Adipocyte (in vitro differentiated cells): ENCODE measurements at regions not wholly inside any gene's neighbourhood (a gene's known extent, or its start where the extent isn't known, plus 50 kb on each side); places are given as distances from the start of the nearest gene placed in this dataset.

ENCODE experiments used
- DNase-seq: peaks from one replicate; pipeline ENCODE4 v3.0.0-alpha.2; 2015; ENCODE audit warnings: low read depth
- H3K27me3 ChIP-seq: replicated peaks from 2 replicates; pipeline ENCODE4 v1.7.0; 2013; ENCODE audit warnings: mild to moderate bottlenecking, low read length, moderate library complexity; ENCODE audit not compliant: control insufficient read depth, insufficient read depth
- H3K36me3 ChIP-seq: 2 replicates; pipeline ENCODE4 v1.7.0; 2013; ENCODE audit warnings: low read length, mild to moderate bottlenecking, moderate library complexity; ENCODE audit not compliant: control insufficient read depth, insufficient read depth, severe bottlenecking
- H3K4me1 ChIP-seq: 2 replicates; pipeline ENCODE4 v1.7.0; 2013; ENCODE audit warnings: mild to moderate bottlenecking, low read length, moderate library complexity; ENCODE audit not compliant: control insufficient read depth, insufficient read depth
- H3K4me3 ChIP-seq: 2 replicates; pipeline ENCODE4 v1.7.0; 2013; ENCODE audit warnings: mild to moderate bottlenecking, low read length, moderate library complexity
- H3K9ac ChIP-seq: 2 replicates; pipeline ENCODE4 v1.7.0; 2013; ENCODE audit warnings: mild to moderate bottlenecking, low read length, moderate library complexity
- H3K9me3 ChIP-seq: 2 replicates; pipeline ENCODE4 v1.7.0; 2013; ENCODE audit warnings: mild to moderate bottlenecking, low read length, moderate library complexity; ENCODE audit not compliant: control insufficient read depth

- no peaks in the 10 kb centered on the region for H3K27me3 ChIP-seq
- no peaks in the 10 kb centered on the region for H3K9me3 ChIP-seq
- H3K4me3 ChIP-seq, result no peak overlapping the region
- H3K9ac ChIP-seq, result no peak overlapping the region
- DNase-seq, result no peak
- peaks cover under 1% of the 10 kb centered on the region for H3K4me1 ChIP-seq
- H3K36me3 ChIP-seq, result no peaks in the 10 kb centered on the region
Measured at GRCh38 chr15:50823281-50823680, 57.8 kb upstream of the SPPL2A start.

DNA sequence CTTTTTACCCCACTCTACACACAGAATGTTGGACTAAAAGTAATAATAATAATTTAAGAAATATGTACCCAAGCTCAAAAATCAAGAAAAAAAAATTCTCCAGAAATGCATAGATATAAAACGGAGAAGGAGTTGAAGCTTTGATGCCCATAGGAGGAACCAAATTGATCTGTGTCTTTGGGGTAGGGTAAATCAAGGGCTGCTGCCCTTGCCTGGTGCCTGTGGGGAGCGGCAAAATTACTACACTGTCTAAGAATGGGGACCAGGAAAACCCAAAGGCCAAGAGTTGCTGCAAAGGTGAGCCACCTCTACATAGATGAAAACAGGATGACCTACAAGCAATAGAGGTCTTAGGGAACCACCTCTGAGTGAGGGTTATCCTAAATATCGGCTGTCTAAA, 56.0 kb upstream of the SPPL2A start:
- no peaks in the 10 kb centered on the region for H3K36me3 ChIP-seq
- H3K27me3 ChIP-seq, result no peaks in the 10 kb centered on the region
- no peaks in the 10 kb centered on the region for H3K4me1 ChIP-seq
- no peak overlapping the region for H3K9ac ChIP-seq
- H3K9me3 ChIP-seq, result no peaks in the 10 kb centered on the region
- H3K4me3 ChIP-seq, result no peak overlapping the region
- DNase-seq, result no peak

DNA sequence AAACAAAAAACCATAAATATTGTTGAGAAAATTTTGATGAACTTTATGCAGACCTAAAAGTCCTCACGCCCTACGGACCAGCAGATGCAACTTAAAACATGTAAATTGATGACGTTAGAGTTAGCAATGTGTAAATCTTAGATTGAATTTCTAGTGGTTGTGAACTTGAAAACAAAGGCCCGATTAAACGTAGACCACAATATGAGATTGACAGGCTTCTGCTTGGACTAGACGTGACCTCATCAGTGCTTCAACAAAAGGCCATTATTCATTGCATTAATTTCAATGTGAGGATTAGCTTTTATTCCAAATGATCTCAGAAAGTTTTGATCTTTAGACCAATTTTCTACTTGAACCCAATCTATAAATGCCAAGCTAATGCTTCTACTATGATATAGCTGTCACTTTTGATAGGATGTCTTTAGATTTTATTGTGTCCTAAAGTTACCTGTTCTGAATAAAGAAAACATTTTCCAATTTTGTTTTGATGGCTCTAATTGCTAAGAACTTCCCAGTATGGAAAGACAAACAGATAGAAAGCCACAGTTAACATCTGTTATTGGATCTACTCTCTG, 55.4 kb upstream of the SPPL2A start:
- Histone ChIP-seq H3K9ac (no peak overlapping the region), H3K27me3 (no peaks in the 10 kb centered on the region), H3K9me3 (no peaks in the 10 kb centered on the region), H3K36me3 (no peaks in the 10 kb centered on the region), H3K4me3 (no peak overlapping the region), H3K4me1 (no peaks in the 10 kb centered on the region)
- no peak for DNase-seq

DNA sequence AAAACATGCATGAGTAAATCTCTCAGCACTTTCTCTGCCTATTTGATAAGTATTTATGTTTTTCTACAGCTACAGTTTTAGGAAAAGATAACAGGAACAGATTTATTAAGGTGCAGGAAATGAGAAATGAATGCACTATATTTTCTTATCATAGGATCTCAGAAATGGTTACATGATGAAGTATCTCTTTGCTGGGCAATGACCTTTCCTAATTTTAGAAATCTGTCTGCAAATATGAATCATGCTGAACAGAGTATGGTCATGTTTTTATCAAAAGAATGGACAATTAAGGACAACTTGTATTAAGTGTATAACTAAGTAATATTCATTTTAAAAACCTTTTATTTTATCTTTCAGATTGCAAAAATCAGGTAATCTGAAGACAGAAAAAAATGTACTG, 53.8 kb upstream of the SPPL2A start:
- Histone ChIP-seq H3K4me1 (no peaks in the 10 kb centered on the region), H3K36me3 (no peaks in the 10 kb centered on the region), H3K4me3 (no peak overlapping the region), H3K9me3 (no peaks in the 10 kb centered on the region), H3K27me3 (no peaks in the 10 kb centered on the region), H3K9ac (no peak overlapping the region)
- peak; percentile 18 for DNase-seq

DNA sequence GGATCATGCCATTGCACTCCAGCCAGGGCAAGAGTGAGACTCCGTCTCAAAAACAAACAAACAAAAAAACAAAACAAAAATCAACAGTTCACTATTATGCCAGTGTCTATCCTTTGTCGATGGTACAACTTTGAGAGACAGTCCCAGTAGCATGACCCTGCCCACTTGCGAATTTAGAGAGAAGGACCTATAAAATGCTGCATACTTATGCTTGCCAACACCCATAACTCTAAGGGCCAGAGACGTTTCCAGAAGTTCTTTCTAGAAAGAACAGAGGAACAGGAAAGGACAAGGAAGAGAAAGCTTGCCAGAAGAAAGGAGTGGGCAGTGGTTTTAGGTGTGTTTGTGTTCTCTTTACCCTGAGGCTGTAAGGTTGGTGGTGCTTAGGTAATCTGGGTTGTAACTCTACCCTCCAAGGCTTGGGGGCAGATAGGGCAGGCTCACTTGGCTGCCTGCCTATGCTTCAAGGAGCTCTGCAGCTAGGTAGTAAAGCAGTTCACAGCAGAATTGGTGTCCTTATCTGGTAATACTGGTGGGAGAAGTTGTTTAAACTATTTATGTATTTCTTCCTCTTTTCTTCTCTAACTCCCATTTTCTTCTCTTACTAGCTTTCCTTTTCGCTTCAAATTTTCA, 50.6 kb upstream of the SPPL2A start:
- Histone ChIP-seq H3K36me3 (no peaks in the 10 kb centered on the region), H3K27me3 (no peaks in the 10 kb centered on the region), H3K9ac (no peak overlapping the region), H3K4me1 (no peaks in the 10 kb centered on the region), H3K9me3 (no peaks in the 10 kb centered on the region), H3K4me3 (no peak overlapping the region)
- no peak for DNase-seq
